Kidney glomerular epithelial cell (primary cell): ENCODE measurements at regions not wholly inside any gene's neighbourhood (a gene's known extent, or its start where the extent isn't known, plus 50 kb on each side); places are given as distances from the start of the nearest gene placed in this dataset.

Experiments used
- DNase-seq: peaks from one replicate; lab custom pipeline; 2025; lab: John Stamatoyannopoulos, UW

GRCh38 chr6:152905551-152906299 lies 77.1 kb downstream of the FBXO5 start:
- DNase-seq: no peak

- no peak for DNase-seq
These were observed 73.6 kb downstream of the FBXO5 start for GRCh38 chr6:152909241-152909640.

GRCh38 chr6:152916035-152916434 lies 66.8 kb downstream of the FBXO5 start:
- no peak for DNase-seq

GRCh38 chr6:152918991-152919390 lies 63.9 kb downstream of the FBXO5 start:
- no peak for DNase-seq

GRCh38 chr6:152920016-152920415 lies 62.8 kb downstream of the FBXO5 start:
- no peak for DNase-seq
